Lower lobe of right lung (tissue), 2 donors: ENCODE measurements at regions not wholly inside any gene's neighbourhood (a gene's known extent, or its start where the extent isn't known, plus 50 kb on each side); places are given as distances from the start of the nearest gene placed in this dataset.

Source experiments
- ATAC-seq, 2 donors: fragments of 200-7000 bp; cut with Tn5 transposase; one replicate each; pipeline ENCODE4 v1.9.1; 2020 to 2022; ENCODE audit warnings: mild to moderate bottlenecking in 2 of 2, moderate library complexity in 2 of 2
- DNase-seq: peaks from one replicate; pipeline ENCODE4 v3.0.0-alpha.2; 2020
- H3K27ac ChIP-seq: fragments of 200-600 bp; one replicate; pipeline ENCODE4 v1.8.0; 2022
- H3K27me3 ChIP-seq: fragments of 200-600 bp; one replicate; pipeline ENCODE4 v1.8.0; 2022; ENCODE audit warnings: low read depth
- H3K36me3 ChIP-seq: fragments of 200-600 bp; one replicate; pipeline ENCODE4 v1.8.0; 2022; ENCODE audit warnings: mild to moderate bottlenecking
- H3K4me1 ChIP-seq: fragments of 200-600 bp; one replicate; pipeline ENCODE4 v1.8.0; 2022
- H3K4me3 ChIP-seq: fragments of 200-600 bp; one replicate; pipeline ENCODE4 v1.8.0; 2022; ENCODE audit warnings: mild to moderate bottlenecking
- H3K9me3 ChIP-seq: fragments of 200-600 bp; one replicate; pipeline ENCODE4 v1.8.0; 2022
- CTCF ChIP-seq: fragments of 200-600 bp; IDR thresholded peaks from one replicate; pipeline ENCODE4 v1.8.0; 2022; ENCODE audit warnings: antibody characterized with exemption, mild to moderate bottlenecking
- intact Hi-C: fragments of 100-400 bp; cut with DNase I; formaldehyde crosslinking; loops from one replicate; pipeline ENCODE4 v1.11.0; 2022
- donor health status: DM: no; HTN: yes; CAD: no; lungs with severe emphysema.

- no peak for TF ChIP-seq CTCF
- Histone ChIP-seq H3K27ac (no peak overlapping the region), H3K9me3 (no peaks in the 10 kb centered on the region), H3K36me3 (no peaks in the 10 kb centered on the region), H3K4me3 (no peak overlapping the region), H3K4me1 (no peaks in the 10 kb centered on the region), H3K27me3 (peaks cover 4% of the 10 kb centered on the region)
- intact Hi-C loops = no loop called here
- DNase-seq = no peak
- no peak for ATAC-seq
These were observed 69.7 kb upstream of the NCK2 start for GRCh38 chr2:105674859-105675541.

GRCh38 chr2:105674401-105674800, 70.3 kb upstream of the NCK2 start:
- ATAC-seq = no peak
- H3K4me3 ChIP-seq = no peak overlapping the region

GRCh38 chr2:105671156-105671555, 73.6 kb upstream of the NCK2 start:
- H3K9me3 ChIP-seq = peaks cover 9% of the 10 kb centered on the region
- H3K36me3 ChIP-seq = no peaks in the 10 kb centered on the region
- DNase-seq (no peak), ATAC-seq (no peak)
- no peaks in the 10 kb centered on the region for H3K4me1 ChIP-seq
- no peak overlapping the region for H3K4me3 ChIP-seq
- intact Hi-C loops = no loop called here
- TF ChIP-seq CTCF = no peak
- no peak overlapping the region for H3K27ac ChIP-seq
- H3K27me3 ChIP-seq = no peaks in the 10 kb centered on the region

More at GRCh38 chr2:105674401-105674800, 70.3 kb upstream of the NCK2 start:
- no peak overlapping the region for H3K27ac ChIP-seq
- no peak for DNase-seq
- no peaks in the 10 kb centered on the region for H3K36me3 ChIP-seq
- H3K27me3 ChIP-seq = peaks cover 4% of the 10 kb centered on the region
- intact Hi-C loops = no loop called here
- H3K4me1 ChIP-seq = no peaks in the 10 kb centered on the region
- H3K9me3 ChIP-seq = no peaks in the 10 kb centered on the region
- no peak for TF ChIP-seq CTCF

GRCh38 chr2:105669384-105669891, 75.3 kb upstream of the NCK2 start:
- Histone ChIP-seq H3K9me3 (peaks cover 16% of the 10 kb centered on the region), H3K4me3 (no peak overlapping the region), H3K36me3 (no peaks in the 10 kb centered on the region), H3K27ac (no peak overlapping the region), H3K4me1 (no peaks in the 10 kb centered on the region), H3K27me3 (no peaks in the 10 kb centered on the region)
- intact Hi-C loops = no loop called here
- DNase-seq = no peak
- ATAC-seq = no peak
- no peak for TF ChIP-seq CTCF

- ATAC-seq = no peak
- H3K27ac ChIP-seq = no peak overlapping the region
- peaks cover 16% of the 10 kb centered on the region for H3K9me3 ChIP-seq
- intact Hi-C loops = no loop called here
- H3K36me3 ChIP-seq = no peaks in the 10 kb centered on the region
- no peak overlapping the region for H3K4me3 ChIP-seq
- no peaks in the 10 kb centered on the region for H3K4me1 ChIP-seq
- no peak for DNase-seq
- no peaks in the 10 kb centered on the region for H3K27me3 ChIP-seq
- TF ChIP-seq CTCF = no peak
These were observed 79.2 kb upstream of the NCK2 start for GRCh38 chr2:105665480-105665879.
